ENCODE measurements at regions not wholly inside any gene's neighbourhood (a gene's known extent, or its start where the extent isn't known, plus 50 kb on each side); places are given as distances from the start of the nearest gene placed in this dataset.
"Not testable (repeated sequence)": the region's sequence is repeated elsewhere in the genome, so short reads cannot be mapped to it uniquely, and the experiment has no call there.

GRCh38 chr14:94827711-94828447, 58.0 kb upstream of the GSC start:
- Histone ChIP-seq H3K4me1 (peaks cover 0 to 8% (median 0%) of the 10 kb centered on the region in 4 donors), H3K27me3 (peaks cover 0 to under 1% (median 0%) of the 10 kb centered on the region in 3 donors), H3K9me3 (peaks cover 0 to 10% (median 0%) of the 10 kb centered on the region in 4 donors), H3K36me3 (no peaks in the 10 kb centered on the region), H3K4me3 (no peak overlapping the region), H3K27ac (no peak overlapping the region)
- 42 to 67% (median 59%) methylated on average over 7 of the region's 7 CpGs for WGBS, 5 donors
- intact Hi-C loops (cut with DNase I; ENCODE audit: low total_unique reads) = no loop called here
- TF ChIP-seq POLR2AphosphoS5 (IDR thresholded peaks at IDR 0.05) (no peak), CTCF (IDR thresholded peaks at IDR 0.05) (no peak), POLR2A (IDR thresholded peaks at IDR 0.05) (no peak), EP300 (IDR thresholded peaks at IDR 0.05) (no peak)
- DNase-seq = peak in 1 of 2 donors; percentile 60

GRCh38 chr14:94826774-94827173, 56.9 kb upstream of the GSC start:
- no peak overlapping the region for H3K4me3 ChIP-seq
- 72 to 83% (median 75%) methylated on average over 4 of the region's 4 CpGs for WGBS, 5 donors
- intact Hi-C loops (cut with DNase I; ENCODE audit: low total_unique reads) = no loop called here
- TF ChIP-seq POLR2AphosphoS5 (IDR thresholded peaks at IDR 0.05) (no peak), EP300 (IDR thresholded peaks at IDR 0.05) (no peak), CTCF (IDR thresholded peaks at IDR 0.05) (no peak), POLR2A (IDR thresholded peaks at IDR 0.05) (no peak)
- DNase-seq = no peak
- H3K9me3 ChIP-seq = peaks cover 0 to 10% (median 0%) of the 10 kb centered on the region in 4 donors
- no peak overlapping the region for H3K27ac ChIP-seq
- H3K36me3 ChIP-seq = no peaks in the 10 kb centered on the region
- H3K4me1 ChIP-seq = peaks cover 0 to 8% (median 0%) of the 10 kb centered on the region in 4 donors
- H3K27me3 ChIP-seq = peaks cover 0 to 10% (median 0%) of the 10 kb centered on the region in 3 donors

- no peak overlapping the region for H3K27ac ChIP-seq
- H3K4me1 ChIP-seq = peaks cover 0 to 8% (median 0%) of the 10 kb centered on the region in 4 donors
- H3K4me3 ChIP-seq = no peak overlapping the region
- no peaks in the 10 kb centered on the region for H3K36me3 ChIP-seq
- H3K27me3 ChIP-seq = peaks cover 0 to 12% (median 0%) of the 10 kb centered on the region in 3 donors
- peaks cover 0 to 19% (median 0%) of the 10 kb centered on the region in 4 donors for H3K9me3 ChIP-seq
- 65 to 70% (median 67%) methylated on average over 8 of the region's 8 CpGs for WGBS, 5 donors
- no peak for TF ChIP-seq POLR2AphosphoS5 (IDR thresholded peaks at IDR 0.05)
- intact Hi-C loops (cut with DNase I; ENCODE audit: low total_unique reads) = no loop called here
- DNase-seq = no peak
Observed at GRCh38 chr14:94823556-94824341, 53.8 kb upstream of the GSC start.

- no peak for DNase-seq
Observed at GRCh38 chr14:94821705-94822104, 51.8 kb upstream of the GSC start.

GRCh38 chr14:94820932-94821331, 51.0 kb upstream of the GSC start:
- peaks cover 0 to 17% (median 0%) of the 10 kb centered on the region in 3 donors for H3K27me3 ChIP-seq
- H3K27ac ChIP-seq; H3K36me3 ChIP-seq; intact Hi-C loops (cut with DNase I; ENCODE audit: low total_unique reads); DNase-seq; H3K4me3 ChIP-seq; H3K4me1 ChIP-seq: not testable (repeated sequence)
- peaks cover 0 to 18% (median 0%) of the 10 kb centered on the region in 4 donors for H3K9me3 ChIP-seq
- WGBS, 5 donors = 50 to 92% (median 73%) methylated on average over 1 of the region's 1 CpG

More at GRCh38 chr14:94821705-94822104, 51.8 kb upstream of the GSC start:
- WGBS, 5 donors = 72 to 88% (median 82%) methylated on average over 4 of the region's 4 CpGs
- H3K9me3 ChIP-seq = peaks cover 0 to 22% (median 0%) of the 10 kb centered on the region in 4 donors
- no peak overlapping the region for H3K27ac ChIP-seq
- intact Hi-C loops (cut with DNase I; ENCODE audit: low total_unique reads) = no loop called here
- H3K36me3 ChIP-seq = no peaks in the 10 kb centered on the region
- peaks cover 0 to 16% (median 0%) of the 10 kb centered on the region in 3 donors for H3K27me3 ChIP-seq
- no peak overlapping the region for H3K4me3 ChIP-seq
- TF ChIP-seq POLR2AphosphoS5 (IDR thresholded peaks at IDR 0.05) (no peak), CTCF (IDR thresholded peaks at IDR 0.05) (no peak), POLR2A (IDR thresholded peaks at IDR 0.05) (no peak), EP300 (IDR thresholded peaks at IDR 0.05) (no peak)
- H3K4me1 ChIP-seq = no peaks in the 10 kb centered on the region
